ENCODE measurements at regions not wholly inside any gene's neighbourhood (a gene's known extent, or its start where the extent isn't known, plus 50 kb on each side); places are given as distances from the start of the nearest gene placed in this dataset.
"Not testable (repeated sequence)": the region's sequence is repeated elsewhere in the genome, so short reads cannot be mapped to it uniquely, and the experiment has no call there.

GRCh38 chr6:11847515-11848345, 69.1 kb upstream of the ADTRP start:
- no peak for DNase-seq (ENCODE audit: low spot score)

- DNase-seq (ENCODE audit: low spot score): not testable (repeated sequence)
Observed at GRCh38 chr6:11847068-11847467, 68.5 kb upstream of the ADTRP start.

GRCh38 chr6:11845664-11846577, 67.3 kb upstream of the ADTRP start:
- no peak for DNase-seq (ENCODE audit: low spot score)

GRCh38 chr6:11842795-11843194, 64.2 kb upstream of the ADTRP start:
- DNase-seq (ENCODE audit: low spot score): not testable (repeated sequence)

- no peak for DNase-seq (ENCODE audit: low spot score)
Observed at GRCh38 chr6:11835065-11835464, 56.5 kb upstream of the ADTRP start.

GRCh38 chr6:11833626-11834592, 55.3 kb upstream of the ADTRP start:
- DNase-seq (ENCODE audit: low spot score): no peak

- DNase-seq (ENCODE audit: low spot score): no peak
Observed at GRCh38 chr6:11831653-11832052, 53.0 kb upstream of the ADTRP start.

GRCh38 chr6:11830520-11830919, 51.9 kb upstream of the ADTRP start:
- no peak for DNase-seq (ENCODE audit: low spot score)

GRCh38 chr6:11830105-11830504, 51.5 kb upstream of the ADTRP start:
- no peak for DNase-seq (ENCODE audit: low spot score)

GRCh38 chr6:11828262-11828870, 49.8 kb upstream of the ADTRP start:
- DNase-seq (ENCODE audit: low spot score): no peak

Measured in putamen (tissue), 1 donor.